Upper lobe of right lung (tissue), 1 donor: ENCODE measurements at regions not wholly inside any gene's neighbourhood (a gene's known extent, or its start where the extent isn't known, plus 50 kb on each side); places are given as distances from the start of the nearest gene placed in this dataset.
"Not testable (repeated sequence)": the region's sequence is repeated elsewhere in the genome, so short reads cannot be mapped to it uniquely, and the experiment has no call there.

ENCODE experiments used
- ATAC-seq: fragments of 200-7000 bp; cut with Tn5 transposase; one replicate; pipeline ENCODE4 v1.9.1; 2020; ENCODE audit warnings: mild to moderate bottlenecking, moderate library complexity
- DNase-seq: peaks from one replicate; pipeline ENCODE4 v3.0.0-alpha.2; 2020
- H3K27ac ChIP-seq: fragments of 200-600 bp; one replicate; pipeline ENCODE4 v1.8.0; 2022
- H3K27me3 ChIP-seq: fragments of 200-600 bp; one replicate; pipeline ENCODE4 v1.8.0; 2022; ENCODE audit warnings: mild to moderate bottlenecking
- H3K36me3 ChIP-seq: fragments of 200-600 bp; one replicate; pipeline ENCODE4 v1.8.0; 2022
- H3K4me1 ChIP-seq: fragments of 200-600 bp; one replicate; pipeline ENCODE4 v1.8.0; 2022
- H3K4me3 ChIP-seq: fragments of 200-600 bp; one replicate; pipeline ENCODE4 v1.8.0; 2022; ENCODE audit warnings: mild to moderate bottlenecking
- H3K9me3 ChIP-seq: fragments of 200-600 bp; one replicate; pipeline ENCODE4 v1.8.0; 2022
- CTCF ChIP-seq: fragments of 200-600 bp; IDR thresholded peaks from one replicate; pipeline ENCODE4 v1.8.0; 2022; ENCODE audit warnings: antibody characterized with exemption
- intact Hi-C: fragments of 100-400 bp; cut with DNase I; formaldehyde crosslinking; loops from one replicate; pipeline ENCODE4 v1.11.0; 2022
- donor health status: DM: no; HTN: yes; CAD: no; lungs with severe emphysema.

- Histone ChIP-seq H3K9me3 (no peaks in the 10 kb centered on the region), H3K36me3 (no peaks in the 10 kb centered on the region), H3K4me1 (no peaks in the 10 kb centered on the region), H3K4me3 (no peak overlapping the region), H3K27me3 (no peaks in the 10 kb centered on the region), H3K27ac (no peak overlapping the region)
- no peak for TF ChIP-seq CTCF
- no peak for ATAC-seq
- intact Hi-C loops: no loop called here
- DNase-seq: no peak
Observed at GRCh38 chrX:1134156-1134555, 78.3 kb downstream of the CRLF2 start.

DNA sequence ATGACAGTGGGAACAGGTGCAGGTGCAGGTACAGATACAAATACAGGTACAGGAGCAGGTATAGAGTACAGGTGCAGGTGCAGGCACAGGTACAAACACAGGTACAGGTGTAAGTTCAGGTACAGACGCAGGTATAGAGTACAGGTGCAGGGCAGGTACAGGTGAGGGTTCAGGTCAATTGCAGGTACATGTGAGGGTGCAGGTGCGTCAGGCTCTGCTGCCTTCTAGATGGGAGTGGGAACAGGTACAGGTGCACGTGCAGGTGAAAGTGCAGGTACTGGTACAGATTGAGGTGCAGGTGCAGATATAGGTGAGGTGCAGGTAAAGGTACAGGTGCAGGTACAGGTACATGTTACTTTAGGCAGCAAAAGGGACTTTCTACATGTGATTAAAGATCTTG is 85.7 kb downstream of the CRLF2 start:
- DNase-seq (peak; percentile 26), ATAC-seq (no peak)
- no peaks in the 10 kb centered on the region for H3K4me1 ChIP-seq
- intact Hi-C loops: no loop called here
- H3K9me3 ChIP-seq: no peaks in the 10 kb centered on the region
- H3K27ac ChIP-seq: no peak overlapping the region
- H3K4me3 ChIP-seq: no peak overlapping the region
- no peak for TF ChIP-seq CTCF
- peaks cover 5% of the 10 kb centered on the region for H3K27me3 ChIP-seq
- no peaks in the 10 kb centered on the region for H3K36me3 ChIP-seq

DNA sequence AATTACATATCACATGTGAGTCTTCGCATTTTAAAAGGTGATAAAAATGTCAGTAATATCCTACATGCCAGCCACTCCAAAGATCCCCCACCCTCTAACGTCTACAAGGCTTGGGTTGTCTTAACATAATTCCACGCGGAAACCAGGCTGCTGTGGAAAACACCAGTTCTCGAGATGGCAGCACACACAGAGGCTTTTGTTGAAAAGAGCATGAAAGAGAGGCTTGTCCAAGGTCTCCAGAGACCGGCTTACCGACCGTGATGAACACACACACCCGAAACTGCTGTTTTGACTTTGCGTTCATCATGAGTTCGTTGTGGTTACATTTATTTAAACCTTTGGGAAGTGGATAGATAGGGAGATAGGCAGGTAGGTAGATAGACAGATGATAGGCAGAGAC is 87.9 kb downstream of the CRLF2 start:
- no peak for DNase-seq
- intact Hi-C loops: no loop called here
- Histone ChIP-seq H3K9me3 (no peaks in the 10 kb centered on the region), H3K27me3 (peaks cover 5% of the 10 kb centered on the region), H3K27ac (no peak overlapping the region), H3K36me3 (no peaks in the 10 kb centered on the region), H3K4me3 (no peak overlapping the region), H3K4me1 (no peaks in the 10 kb centered on the region)
- no peak for ATAC-seq
- no peak for TF ChIP-seq CTCF

GRCh38 chrX:1122851-1123250 is 89.6 kb downstream of the CRLF2 start:
- DNase-seq, H3K27me3 ChIP-seq, intact Hi-C loops, H3K36me3 ChIP-seq, H3K27ac ChIP-seq, H3K4me3 ChIP-seq, H3K9me3 ChIP-seq, H3K4me1 ChIP-seq, ATAC-seq: not testable (repeated sequence)

GRCh38 chrX:1119275-1119674 is 93.2 kb downstream of the CRLF2 start:
- DNase-seq: no peak
- H3K4me3 ChIP-seq: no peak overlapping the region
- H3K9me3 ChIP-seq: no peaks in the 10 kb centered on the region
- H3K27ac ChIP-seq: no peak overlapping the region
- intact Hi-C loops: no loop called here
- no peak for ATAC-seq
- H3K27me3 ChIP-seq: peaks cover 5% of the 10 kb centered on the region
- TF ChIP-seq CTCF: no peak
- H3K4me1 ChIP-seq: no peaks in the 10 kb centered on the region
- no peaks in the 10 kb centered on the region for H3K36me3 ChIP-seq

GRCh38 chrX:1118572-1119199 is 93.8 kb downstream of the CRLF2 start:
- H3K27me3 ChIP-seq: peaks cover 7% of the 10 kb centered on the region
- TF ChIP-seq CTCF: no peak
- DNase-seq: no peak
- ATAC-seq: no peak
- H3K4me3 ChIP-seq: no peak overlapping the region
- H3K4me1 ChIP-seq: no peaks in the 10 kb centered on the region
- no peak overlapping the region for H3K27ac ChIP-seq
- no peaks in the 10 kb centered on the region for H3K36me3 ChIP-seq
- intact Hi-C loops: no loop called here
- no peaks in the 10 kb centered on the region for H3K9me3 ChIP-seq

- H3K9me3 ChIP-seq, H3K4me1 ChIP-seq, H3K27ac ChIP-seq, H3K4me3 ChIP-seq, ATAC-seq, intact Hi-C loops, DNase-seq, H3K36me3 ChIP-seq: not testable (repeated sequence)
- peaks cover 17% of the 10 kb centered on the region for H3K27me3 ChIP-seq
Observed at GRCh38 chrX:1115411-1115810, 97.0 kb downstream of the CRLF2 start.
